OCI-LY7 (cell line): ENCODE measurements at regions not wholly inside any gene's neighbourhood (a gene's known extent, or its start where the extent isn't known, plus 50 kb on each side); places are given as distances from the start of the nearest gene placed in this dataset.

ENCODE experiments used
- CTCF ChIP-seq: fragments of 200-600 bp; sonication (generic); conservative IDR thresholded peaks from 2 replicates; pipeline ENCODE4 v1.5.1; 2014; ENCODE audit warnings: mild to moderate bottlenecking, antibody characterized with exemption, low read length, moderate library complexity, mixed read lengths
- EZH2phosphoT487 ChIP-seq: fragments of 200-600 bp; sonication (generic); IDR thresholded peaks from 2 replicates; pipeline ENCODE4 v1.6.1; 2018; ENCODE audit warnings: low read depth, borderline replicate concordance, mild to moderate bottlenecking, mixed run types, antibody characterized with exemption, low read length, moderate library complexity, mixed read lengths

DNA sequence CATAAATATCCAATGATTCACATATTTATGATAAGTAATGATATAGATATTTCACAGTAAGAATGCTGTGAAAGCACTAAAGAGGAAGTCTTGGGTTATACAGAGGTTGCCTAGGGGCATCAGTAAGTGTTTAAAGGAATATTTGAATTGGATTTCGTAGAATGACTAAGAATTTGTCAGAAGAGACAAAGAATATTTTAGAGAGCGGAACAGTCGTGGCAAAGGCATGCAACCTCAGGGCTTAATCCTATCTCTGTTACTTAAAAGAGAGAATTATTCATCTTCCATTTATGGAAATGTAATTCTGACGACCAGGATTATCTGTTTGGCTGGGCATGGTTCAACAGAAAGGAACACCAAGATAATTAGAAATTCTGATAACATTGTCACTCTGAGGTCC is 171.9 kb upstream of the NR5A2 start:
- no peak for TF ChIP-seq CTCF
- no peak for TF ChIP-seq EZH2phosphoT487
